ENCODE measurements at regions not wholly inside any gene's neighbourhood (a gene's known extent, or its start where the extent isn't known, plus 50 kb on each side); places are given as distances from the start of the nearest gene placed in this dataset.

DNA sequence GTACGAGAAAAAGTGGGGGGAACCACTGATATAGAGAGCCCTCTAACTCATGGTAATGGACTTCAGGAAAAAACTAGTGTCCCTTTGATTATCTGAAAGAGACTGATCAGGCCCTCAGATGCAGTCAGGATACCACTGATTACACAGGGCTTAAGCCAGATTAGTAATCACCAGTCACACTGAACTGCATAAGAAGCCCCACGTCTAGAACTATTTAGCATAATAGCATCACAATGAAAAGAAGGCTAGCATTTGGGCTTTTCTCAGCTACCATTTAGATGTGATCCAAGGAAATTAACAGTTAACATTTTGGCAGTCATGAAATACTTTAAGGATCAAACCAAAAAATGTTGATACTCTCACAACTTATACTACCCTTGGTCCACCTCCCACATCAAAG lies 813.1 kb upstream of the POU3F3 start:
- DNase-seq (ENCODE audit: low read depth): no peak

DNA sequence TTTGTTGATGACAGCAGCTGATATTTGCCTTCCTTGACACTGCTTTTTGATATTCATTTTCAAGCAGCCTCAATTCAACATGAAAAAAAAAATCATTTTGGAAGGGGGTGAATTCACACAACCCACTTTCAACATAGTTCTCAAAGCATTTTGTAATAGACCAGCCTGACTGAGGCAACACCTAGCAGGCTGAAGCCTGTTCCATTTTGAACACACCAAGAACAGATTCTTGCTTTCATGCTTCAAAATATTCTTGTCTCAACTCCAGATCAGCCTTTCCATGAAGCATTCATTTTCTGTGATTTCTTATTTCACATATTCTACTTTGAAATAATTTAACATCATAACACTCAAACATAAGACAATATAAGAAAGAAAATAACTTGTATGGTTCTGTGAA lies 812.6 kb upstream of the POU3F3 start:
- DNase-seq (ENCODE audit: low read depth): no peak

DNA sequence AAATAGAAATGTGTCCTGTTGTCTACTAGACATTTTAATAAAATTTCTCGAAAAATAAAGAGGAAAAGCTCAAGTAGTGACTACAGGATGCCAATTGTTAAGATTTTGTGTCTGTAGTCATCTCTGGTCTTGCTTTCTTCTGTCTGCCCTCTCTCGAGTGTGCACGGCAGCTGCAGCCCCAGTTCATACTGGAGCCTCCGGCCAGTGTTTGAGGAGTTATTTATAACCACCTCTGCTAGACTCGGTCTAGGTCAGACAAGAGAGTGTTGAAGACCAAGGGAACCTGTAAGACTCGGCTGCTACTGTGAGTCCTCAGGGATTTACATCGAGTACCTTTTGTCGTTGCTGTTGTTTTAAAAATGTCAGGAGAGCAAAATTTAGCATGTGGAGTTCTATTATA lies 810.1 kb upstream of the POU3F3 start:
- DNase-seq (ENCODE audit: low read depth): no peak

DNA sequence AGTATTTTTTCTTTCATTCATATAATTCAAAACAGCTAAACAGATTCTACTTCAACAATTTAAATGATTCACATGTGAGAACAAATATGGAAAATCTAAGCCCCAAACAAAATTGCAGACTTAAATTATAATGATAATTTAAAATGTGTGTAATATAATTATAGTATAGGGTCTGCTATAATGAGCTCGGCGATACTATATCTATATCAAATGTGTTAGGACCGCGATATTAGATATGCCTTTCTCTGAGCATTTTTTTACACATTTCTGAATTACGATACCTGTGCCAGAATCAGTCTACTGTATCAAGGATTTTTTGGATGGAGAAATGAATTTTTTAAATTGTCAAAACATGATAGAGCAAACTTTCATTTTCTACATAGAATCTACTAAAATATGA lies 808.8 kb upstream of the POU3F3 start:
- no peak for DNase-seq (ENCODE audit: low read depth)

DNA sequence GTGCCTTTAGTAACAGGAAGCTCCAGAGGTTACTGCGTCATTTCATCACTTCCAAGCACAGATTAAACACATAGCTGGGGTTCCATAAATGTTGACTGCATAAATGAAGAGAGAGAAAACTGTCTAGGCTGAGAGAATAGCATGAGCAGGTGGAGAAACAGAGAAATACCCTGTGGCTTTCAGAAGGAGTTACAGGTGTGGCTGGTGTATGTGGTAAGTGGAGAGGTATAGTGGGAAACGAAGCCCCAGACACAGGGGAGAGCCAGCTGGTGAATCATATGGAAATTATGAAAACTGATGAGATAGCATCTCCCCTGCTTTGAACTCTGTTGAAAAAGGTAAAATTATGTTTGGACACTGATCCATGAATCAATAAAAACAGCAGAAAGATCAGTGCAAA lies 807.4 kb upstream of the POU3F3 start:
- DNase-seq (ENCODE audit: low read depth): no peak

DNA sequence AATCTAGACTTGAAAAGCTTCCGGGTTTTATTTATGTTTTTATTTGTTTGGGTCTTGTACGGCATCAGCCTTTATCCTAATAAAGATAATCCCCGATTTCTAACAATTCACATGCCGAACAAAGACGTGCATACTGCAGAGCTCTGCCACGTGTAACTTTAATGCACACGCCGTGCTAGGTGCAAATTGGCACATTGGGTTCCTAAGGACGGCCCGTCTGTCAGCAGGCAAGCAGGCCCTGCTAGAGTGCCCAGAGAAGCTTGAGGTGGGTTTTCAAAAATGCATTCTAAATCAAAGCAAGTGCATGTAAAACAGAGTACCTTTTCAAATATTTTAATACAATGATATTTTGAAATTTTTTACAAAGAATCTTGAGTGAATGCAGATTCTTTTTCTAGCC lies 806.4 kb upstream of the POU3F3 start:
- DNase-seq (ENCODE audit: low read depth): no peak

DNA sequence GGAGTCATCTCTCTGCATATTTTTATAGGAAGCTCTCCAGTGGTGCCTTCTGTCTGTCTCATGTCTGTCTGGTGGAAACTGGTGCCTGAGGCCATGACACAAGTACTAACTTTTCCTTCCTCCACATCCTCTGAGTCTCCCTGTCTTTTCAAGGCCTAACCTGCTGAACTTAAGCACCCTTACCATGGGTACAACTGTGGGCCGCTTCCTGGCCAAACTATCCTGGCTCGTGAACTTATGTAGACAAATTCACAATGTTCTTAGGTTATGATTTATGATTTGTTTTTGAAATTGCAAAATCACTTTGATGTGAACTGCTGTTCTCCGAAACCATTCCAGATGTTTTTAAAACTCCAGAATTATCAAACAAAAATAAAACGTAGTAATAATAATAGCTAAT lies 804.5 kb upstream of the POU3F3 start:
- no peak for DNase-seq (ENCODE audit: low read depth)

DNA sequence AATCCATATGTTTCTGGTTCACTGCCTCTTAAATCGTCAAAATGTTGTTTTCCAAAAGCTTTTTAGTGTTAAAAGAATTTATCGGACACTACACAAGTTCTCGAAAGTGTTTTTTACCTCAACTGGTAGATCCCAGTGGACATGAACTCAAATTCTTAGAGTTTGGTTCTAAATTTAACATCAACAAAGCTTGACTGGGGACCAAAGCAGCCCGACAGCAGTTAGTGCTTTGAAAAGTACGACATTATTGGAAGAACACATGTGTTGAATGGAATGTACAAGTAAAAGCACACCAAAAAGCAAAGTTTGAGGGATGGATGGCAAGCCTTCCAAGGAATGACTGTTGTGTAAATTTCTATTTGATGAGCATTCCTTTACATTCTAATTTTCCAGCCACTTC lies 803.9 kb upstream of the POU3F3 start:
- no peak for DNase-seq (ENCODE audit: low read depth)

DNA sequence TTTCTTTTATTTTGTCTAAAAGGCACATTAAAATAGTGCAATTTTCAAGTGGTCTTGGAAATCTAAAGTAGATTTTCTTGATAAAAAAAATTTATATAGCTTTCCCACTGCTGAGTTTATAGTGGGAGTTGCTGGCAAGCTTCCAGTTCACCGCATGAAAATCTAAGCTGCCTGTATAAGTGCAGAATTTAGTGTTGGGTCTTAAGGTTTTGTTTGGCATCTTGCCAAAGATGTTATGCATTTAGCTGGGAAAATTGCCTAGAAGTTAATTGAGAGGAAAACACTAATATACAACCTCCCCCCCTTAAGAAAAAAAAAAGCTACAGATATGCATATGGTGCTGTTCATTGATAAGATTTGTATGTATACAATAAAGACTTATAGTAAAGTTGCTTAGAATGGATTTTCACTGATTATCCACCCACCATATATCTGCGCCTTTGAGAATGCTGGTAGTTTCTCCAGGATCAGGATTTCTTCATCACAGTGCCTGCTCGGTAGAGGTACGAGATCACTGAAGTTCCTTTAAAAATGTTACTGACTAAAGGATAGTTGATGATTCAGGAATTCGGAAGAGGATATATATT lies 803.2 kb upstream of the POU3F3 start:
- no peak for DNase-seq (ENCODE audit: low read depth)

DNA sequence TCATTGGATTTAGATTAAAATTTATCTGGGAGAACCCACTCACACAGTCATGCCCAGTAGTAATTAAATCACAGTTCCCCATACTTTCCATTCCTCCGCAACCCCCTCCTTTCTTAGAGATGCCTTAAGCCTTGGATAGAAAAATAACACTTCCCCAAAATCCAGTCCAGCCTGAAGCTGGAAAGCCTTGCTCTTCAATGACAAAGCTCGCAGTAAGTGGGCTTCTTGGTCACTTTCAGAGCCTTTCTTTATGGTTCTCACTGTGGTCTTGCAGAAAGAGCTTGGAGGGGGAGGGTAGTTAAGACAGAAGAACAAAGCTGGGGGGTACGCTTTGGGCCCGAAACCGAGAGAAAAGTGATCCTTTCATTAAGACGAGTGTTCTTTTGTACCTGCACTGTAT lies 802.1 kb upstream of the POU3F3 start:
- DNase-seq (ENCODE audit: low read depth): no peak

DNA sequence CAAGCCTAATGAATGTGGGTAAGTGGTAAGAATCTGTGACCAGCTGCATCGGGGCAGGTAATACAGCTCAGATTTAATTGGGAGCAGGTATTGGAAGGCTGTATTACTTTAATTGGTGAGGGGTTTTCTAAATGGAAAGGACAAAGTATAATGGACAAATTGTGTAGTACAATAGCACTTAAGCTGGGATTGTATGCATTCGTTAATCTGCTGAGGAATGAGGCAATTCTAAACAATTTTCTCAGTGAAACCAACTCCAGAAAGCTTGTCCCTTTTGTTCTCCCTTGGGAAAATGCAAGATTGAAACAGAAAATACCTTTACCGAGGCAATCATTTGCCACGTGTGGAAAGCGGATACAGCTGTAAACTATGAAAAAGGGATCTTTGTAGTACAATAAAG lies 801.6 kb upstream of the POU3F3 start:
- DNase-seq (ENCODE audit: low read depth): no peak

DNA sequence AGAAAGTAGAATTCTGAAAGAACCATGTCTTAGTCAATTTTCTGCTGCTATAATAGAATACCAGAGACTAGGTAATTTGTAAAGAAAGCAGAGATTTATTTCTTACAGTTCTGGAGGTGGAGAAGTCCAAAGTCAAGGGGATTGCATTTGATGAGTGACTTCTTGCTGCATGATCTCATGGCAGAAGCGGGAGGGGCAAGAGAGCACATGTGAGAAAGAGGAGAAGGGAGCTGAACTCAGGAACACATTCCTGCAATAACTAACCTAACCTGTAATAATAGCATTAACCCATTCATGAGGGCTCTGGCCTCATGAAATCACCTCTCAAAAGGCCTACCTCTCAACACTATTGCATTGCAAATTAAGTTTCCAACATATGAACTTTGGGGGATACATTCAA lies 797.5 kb upstream of the POU3F3 start:
- no peak for DNase-seq (ENCODE audit: low read depth)

DNA sequence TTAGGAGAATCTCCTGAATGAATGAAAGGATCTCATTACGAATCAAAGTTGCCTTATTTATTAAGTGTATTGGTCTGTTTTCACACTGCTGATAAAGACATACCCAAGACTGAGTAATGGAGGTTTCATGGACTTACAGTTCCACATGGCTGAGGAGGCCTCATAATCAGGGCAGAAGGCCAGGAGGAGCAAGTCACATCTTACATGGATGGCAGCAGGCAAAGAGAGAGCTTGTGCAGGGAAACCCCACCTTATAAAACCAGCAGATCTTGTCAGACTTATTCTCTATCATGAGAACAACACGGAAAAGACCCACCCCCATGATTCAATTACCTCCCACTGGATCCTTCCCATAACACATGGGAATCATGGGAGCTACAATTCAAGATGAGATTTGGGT lies 785.2 kb upstream of the POU3F3 start:
- DNase-seq (ENCODE audit: low read depth): no peak

DNA sequence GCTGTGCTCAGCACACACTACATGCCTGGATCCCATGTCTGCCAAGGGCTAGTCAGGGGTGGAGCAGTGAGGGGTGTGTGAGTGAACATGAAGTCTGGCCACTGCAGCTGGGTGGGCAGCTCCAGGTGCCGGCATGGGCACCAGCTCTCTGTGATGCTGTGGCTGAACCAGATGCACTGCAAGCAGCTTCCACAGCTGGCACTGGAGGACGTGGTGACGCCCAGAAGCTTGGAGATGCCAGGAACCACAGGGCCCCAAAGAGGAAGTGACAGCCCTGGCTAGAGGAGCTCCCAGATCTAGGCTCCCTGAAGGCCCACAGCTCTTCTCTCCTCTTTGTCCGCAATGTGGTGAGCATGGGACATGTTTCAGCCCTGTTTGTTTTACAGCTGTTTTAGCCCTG lies 776.3 kb upstream of the POU3F3 start:
- no peak for DNase-seq (ENCODE audit: low read depth)

DNA sequence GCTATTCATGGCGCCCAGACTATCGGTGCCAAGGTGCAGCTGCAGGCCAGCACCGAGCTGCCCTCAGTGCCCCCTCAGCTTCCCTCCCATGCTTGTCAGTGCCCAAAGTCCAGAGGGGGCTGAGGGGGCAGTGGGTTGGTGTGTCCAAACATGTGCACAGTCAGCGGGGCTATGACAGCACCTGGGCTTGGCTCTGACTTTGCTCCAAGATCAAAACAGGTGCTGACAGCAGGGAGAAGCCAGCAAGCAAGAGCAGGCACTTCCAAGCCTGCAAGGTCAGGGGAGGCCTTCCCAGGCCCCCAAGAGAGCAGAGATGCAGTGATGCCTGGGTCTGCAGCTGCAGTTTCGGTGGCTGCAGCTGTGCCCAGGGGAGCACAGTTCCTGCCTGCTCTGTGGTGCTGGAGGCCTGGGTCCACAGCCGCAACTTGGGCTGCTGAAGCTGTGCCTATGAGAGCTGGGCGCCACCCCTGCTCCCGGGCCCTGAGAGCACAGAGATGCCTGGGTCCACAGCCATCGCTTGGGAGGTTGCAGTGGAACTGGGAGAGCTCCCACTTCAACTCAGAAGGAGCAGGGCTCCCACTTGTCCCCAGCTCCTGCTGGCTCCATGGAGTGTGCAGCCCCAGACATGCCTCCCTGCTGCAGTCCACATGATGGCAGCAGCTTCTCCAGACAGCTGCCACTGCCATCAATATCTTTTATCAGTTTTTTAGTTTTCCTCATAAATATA lies 775.3 kb upstream of the POU3F3 start:
- no peak for DNase-seq (ENCODE audit: low read depth)

DNA sequence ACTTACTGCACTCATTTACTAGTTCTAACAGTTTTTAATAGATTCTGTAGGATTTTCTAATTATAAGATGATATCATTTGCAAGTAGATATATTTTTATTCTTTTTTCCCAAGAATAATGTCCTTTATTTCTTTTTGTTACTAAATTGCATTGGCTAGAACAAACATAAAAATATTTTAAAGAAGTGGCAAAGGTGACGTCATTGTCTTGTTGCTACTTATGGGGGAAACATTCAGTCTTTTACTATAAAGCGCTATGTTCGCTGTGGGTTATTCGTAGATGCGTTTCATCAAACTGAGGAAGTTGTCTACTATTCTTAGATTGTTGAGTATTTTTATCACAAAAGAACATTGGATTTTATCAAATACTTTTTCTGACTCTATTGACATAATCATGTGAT lies 765.2 kb upstream of the POU3F3 start:
- DNase-seq (ENCODE audit: low read depth): no peak

DNA sequence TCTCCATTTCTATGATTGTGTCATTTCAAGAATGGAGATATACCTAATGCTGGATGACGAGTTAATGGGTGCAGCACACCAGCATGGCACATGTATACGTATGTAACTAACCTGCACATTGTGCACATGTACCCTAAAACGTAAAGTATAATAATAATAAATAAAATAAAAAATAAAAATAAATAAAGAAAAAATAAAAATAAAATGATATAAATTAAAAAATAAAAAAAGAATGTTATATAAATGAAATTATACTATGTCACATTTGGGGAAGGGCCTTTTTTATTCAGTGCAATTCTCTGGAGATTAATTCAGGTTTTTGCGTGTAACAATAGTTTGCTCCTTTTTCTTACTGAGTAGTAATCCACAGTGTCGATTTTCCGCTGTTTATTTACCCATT lies 763.5 kb upstream of the POU3F3 start:
- no peak for DNase-seq (ENCODE audit: low read depth)

DNA sequence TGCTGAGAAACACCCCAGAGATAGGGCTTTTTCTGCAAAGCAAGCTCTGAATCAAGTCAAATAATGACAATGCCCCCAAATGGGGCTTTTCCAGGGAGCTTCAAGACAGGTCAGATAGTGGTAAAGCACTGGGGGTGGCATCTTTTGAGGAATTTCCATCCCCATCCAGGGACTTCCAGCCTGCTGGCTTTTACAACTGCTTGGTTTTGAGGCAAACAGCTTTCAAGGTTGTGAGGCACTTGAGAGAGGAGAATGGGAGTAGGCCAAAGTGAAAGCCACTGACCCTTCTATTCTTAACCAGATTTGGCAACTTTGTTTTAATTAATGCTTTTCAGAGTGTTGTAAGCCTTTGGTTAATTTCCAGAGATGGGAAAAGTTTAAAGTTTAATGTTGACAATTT lies 762.0 kb upstream of the POU3F3 start:
- DNase-seq (ENCODE audit: low read depth): no peak

DNA sequence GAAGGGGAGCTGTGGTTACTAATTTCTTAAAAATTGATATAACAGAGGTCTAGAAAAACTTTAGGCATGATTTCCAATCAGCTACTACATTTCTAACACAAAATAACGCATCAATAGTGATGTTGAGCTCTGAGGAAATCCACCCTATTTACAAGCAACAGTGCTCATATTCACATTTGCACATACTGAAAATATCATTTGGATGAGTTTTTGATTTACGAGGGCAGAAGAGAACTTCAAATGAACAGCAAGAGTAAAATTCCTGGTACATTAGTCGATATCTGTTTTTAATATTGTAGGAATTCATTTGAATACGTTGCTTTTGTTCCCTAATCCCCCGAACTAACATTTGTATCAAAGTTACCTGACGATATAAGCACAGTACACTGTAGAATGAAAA lies 761.0 kb upstream of the POU3F3 start:
- no peak for DNase-seq (ENCODE audit: low read depth)

DNA sequence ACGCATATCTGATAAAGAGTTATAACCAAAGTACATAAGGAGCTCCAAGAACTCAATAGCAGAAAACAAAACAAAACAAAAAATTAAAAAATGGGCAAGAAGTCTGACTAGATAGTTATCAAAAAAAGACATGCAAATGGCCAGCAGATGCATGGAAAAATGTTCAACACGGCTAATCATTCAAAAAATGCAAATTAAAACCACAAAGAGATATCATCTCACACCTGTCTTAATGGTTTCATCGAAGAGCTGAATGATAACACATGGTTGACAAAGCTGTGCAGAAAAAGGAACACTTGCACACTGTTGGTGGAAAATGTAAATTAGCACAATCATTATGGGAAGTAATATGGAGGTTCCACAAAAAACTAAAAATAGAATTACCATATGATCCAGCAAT lies 751.3 kb upstream of the POU3F3 start:
- DNase-seq (ENCODE audit: low read depth): no peak

DNA sequence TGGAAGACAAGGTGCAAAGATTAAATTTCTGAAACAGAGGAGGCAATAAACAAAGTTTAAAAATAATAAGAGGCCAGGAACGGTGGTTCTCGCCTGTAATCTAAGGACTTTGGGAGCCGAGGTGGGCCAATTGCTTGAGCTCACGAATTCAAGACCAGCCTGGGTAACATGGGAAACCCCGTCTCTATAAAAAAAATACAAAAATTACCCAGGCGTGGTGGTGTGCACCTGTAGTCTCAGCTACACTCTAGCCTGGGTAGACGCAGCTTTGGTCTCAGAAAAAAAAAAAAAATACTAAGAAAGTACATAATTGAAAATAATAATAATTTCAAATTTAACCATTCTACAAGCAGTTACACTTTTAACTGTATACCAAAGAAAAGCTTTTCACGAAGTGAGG lies 744.6 kb upstream of the POU3F3 start:
- DNase-seq (ENCODE audit: low read depth): no peak

DNA sequence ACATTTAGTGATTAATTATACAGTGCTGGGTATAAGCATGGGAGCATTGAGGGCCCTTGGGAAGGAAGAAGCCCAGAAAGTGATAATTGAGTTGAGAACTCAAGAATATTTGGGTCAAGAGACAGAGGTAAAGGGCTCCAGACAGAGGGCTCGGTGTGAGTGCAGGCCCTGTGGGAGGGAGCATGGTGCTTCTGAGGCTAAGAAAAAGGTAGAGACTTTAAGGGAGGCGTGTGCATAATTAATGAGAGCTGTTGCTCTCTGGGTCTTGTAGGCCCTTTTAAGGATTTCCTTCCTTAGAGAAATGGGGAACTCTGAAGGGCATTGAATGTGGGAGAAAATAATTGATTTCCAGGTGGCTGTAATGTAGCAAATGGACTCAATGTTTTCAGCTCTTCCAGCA lies 735.0 kb upstream of the POU3F3 start:
- DNase-seq (ENCODE audit: low read depth): no peak

DNA sequence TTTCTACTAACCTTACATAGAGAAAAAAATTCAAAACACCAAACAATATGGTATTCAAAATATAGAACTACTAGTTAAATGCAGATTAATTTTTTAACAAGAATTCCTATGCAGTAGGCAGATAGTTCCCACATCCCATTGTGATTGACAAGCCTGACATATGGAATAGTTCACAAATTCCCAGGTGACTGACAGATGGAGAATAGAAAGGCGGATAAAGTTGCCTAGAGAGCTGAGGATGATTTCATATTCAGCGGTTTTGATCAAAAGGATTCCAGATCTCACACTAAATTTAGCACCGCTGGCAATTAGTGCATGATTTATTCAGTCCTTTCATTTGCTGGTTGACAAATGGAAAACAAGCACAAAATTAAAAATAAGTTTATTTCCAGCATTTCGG lies 733.7 kb upstream of the POU3F3 start:
- no peak for DNase-seq (ENCODE audit: low read depth)

DNA sequence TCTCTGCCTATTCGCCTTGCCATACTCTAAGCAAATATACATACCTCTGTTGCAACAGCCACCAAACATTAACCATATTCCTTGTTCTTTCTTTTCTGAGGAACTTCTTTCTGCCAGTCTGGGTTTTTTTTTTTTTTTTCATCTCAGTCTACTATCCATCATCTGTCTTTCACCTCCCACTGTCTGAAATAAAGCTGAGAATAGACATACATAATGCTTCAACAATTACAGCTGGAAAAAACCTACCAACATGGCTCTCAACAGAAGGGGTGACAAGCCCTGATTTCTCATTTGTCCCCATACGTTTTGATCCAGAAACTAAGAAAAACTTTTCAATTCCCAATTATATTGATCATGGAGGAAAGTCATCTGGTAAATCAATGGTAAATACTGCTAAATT lies 728.8 kb upstream of the POU3F3 start:
- DNase-seq (ENCODE audit: low read depth): no peak

Measured in HT1080 (cell line).